ENCODE measurements at regions not wholly inside any gene's neighbourhood (a gene's known extent, or its start where the extent isn't known, plus 50 kb on each side); places are given as distances from the start of the nearest gene placed in this dataset.

- Histone ChIP-seq H3K4me1 (no peaks in the 10 kb centered on the region), H3K27me3 (no peaks in the 10 kb centered on the region), H3K36me3 (no peaks in the 10 kb centered on the region), H3K27ac (no peak overlapping the region), H3K9me3 (no peaks in the 10 kb centered on the region), H3K4me3 (no peak overlapping the region)
- intact Hi-C loops (cut with DNase I), result no loop called here
- ATAC-seq (no peak), DNase-seq (no peak)
- TF ChIP-seq, protein P1, sequence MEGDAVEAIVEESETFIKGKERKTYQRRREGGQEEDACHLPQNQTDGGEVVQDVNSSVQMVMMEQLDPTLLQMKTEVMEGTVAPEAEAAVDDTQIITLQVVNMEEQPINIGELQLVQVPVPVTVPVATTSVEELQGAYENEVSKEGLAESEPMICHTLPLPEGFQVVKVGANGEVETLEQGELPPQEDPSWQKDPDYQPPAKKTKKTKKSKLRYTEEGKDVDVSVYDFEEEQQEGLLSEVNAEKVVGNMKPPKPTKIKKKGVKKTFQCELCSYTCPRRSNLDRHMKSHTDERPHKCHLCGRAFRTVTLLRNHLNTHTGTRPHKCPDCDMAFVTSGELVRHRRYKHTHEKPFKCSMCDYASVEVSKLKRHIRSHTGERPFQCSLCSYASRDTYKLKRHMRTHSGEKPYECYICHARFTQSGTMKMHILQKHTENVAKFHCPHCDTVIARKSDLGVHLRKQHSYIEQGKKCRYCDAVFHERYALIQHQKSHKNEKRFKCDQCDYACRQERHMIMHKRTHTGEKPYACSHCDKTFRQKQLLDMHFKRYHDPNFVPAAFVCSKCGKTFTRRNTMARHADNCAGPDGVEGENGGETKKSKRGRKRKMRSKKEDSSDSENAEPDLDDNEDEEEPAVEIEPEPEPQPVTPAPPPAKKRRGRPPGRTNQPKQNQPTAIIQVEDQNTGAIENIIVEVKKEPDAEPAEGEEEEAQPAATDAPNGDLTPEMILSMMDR (IDR thresholded peaks at IDR 0.05), result no peak
These were observed 529.8 kb upstream of the GOLIM4 start for GRCh38 chr3:168625477-168625876.

GRCh38 chr3:168624892-168625448 lies 529.2 kb upstream of the GOLIM4 start:
- Histone ChIP-seq H3K4me1 (no peaks in the 10 kb centered on the region), H3K4me3 (no peak overlapping the region), H3K9me3 (no peaks in the 10 kb centered on the region), H3K36me3 (no peaks in the 10 kb centered on the region), H3K27ac (no peak overlapping the region), H3K27me3 (no peaks in the 10 kb centered on the region)
- intact Hi-C loops (cut with DNase I), result no loop called here
- no peak for ATAC-seq
- DNase-seq, result no peak
- TF ChIP-seq, protein P1 (IDR thresholded peaks at IDR 0.05), result no peak

- DNase-seq, result no peak
- Histone ChIP-seq H3K4me1 (no peaks in the 10 kb centered on the region), H3K4me3 (no peak overlapping the region), H3K27me3 (no peaks in the 10 kb centered on the region), H3K9me3 (no peaks in the 10 kb centered on the region), H3K27ac (no peak overlapping the region), H3K36me3 (no peaks in the 10 kb centered on the region)
- intact Hi-C loops (cut with DNase I), result no loop called here
- TF ChIP-seq, protein P1 (IDR thresholded peaks at IDR 0.05), result no peak
- ATAC-seq, result no peak
These were observed 528.5 kb upstream of the GOLIM4 start for GRCh38 chr3:168624195-168624594.

DNA sequence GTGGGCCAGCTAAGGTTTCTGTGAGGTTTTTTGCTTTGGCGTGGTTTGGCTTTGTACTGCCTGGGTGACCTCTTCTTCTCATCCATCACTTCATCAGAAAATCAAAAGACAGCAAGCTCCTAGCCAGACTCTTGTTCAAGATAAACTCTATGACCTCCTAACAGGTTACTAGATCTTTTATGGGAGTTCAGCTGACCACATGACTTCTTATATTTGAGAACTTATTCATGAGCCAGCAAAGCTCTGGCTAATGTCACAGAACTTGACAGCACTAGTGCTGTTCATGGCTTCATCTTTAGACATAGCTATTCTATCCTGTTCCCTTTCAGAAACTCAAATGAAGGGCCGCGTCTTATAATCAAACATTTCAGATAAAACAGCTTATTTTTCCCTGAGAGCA lies 527.1 kb upstream of the GOLIM4 start:
- Histone ChIP-seq H3K4me3 (no peak overlapping the region), H3K27ac (no peak overlapping the region), H3K27me3 (no peaks in the 10 kb centered on the region), H3K4me1 (no peaks in the 10 kb centered on the region), H3K9me3 (no peaks in the 10 kb centered on the region), H3K36me3 (no peaks in the 10 kb centered on the region)
- ATAC-seq (no peak), DNase-seq (no peak)
- intact Hi-C loops (cut with DNase I), result no loop called here
- TF ChIP-seq, protein P1 (IDR thresholded peaks at IDR 0.05), result no peak

DNA sequence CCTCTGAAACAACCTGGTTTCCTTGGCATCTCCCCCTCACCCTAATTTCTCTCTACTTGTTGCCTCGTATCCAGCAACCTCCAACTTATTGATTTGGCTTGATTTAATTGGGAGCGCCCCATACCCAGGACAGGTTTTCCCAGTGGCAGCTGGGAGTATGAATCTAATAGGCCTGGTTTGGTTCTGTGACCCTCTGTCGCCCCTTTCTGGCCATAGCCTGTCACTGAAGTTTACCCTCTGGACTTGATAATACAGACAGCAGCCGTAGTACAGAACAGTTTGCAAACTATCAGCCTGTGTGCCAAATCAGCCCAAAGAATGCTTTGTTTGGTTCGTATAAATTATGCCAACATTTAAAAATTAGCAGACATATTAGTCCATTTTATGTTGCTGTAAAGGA lies 525.1 kb upstream of the GOLIM4 start:
- no peaks in the 10 kb centered on the region for H3K4me1 ChIP-seq
- no peaks in the 10 kb centered on the region for H3K9me3 ChIP-seq
- H3K27ac ChIP-seq, result no peak overlapping the region
- no peaks in the 10 kb centered on the region for H3K36me3 ChIP-seq
- DNase-seq, result no peak
- peak; percentile 71 for ATAC-seq
- TF ChIP-seq, protein P1 (IDR thresholded peaks at IDR 0.05), result peak; percentile 10
- H3K4me3 ChIP-seq, result no peak overlapping the region
- H3K27me3 ChIP-seq, result no peaks in the 10 kb centered on the region
- intact Hi-C loops (cut with DNase I), result no loop called here
